CD14-positive monocyte (primary cell): ENCODE measurements at regions not wholly inside any gene's neighbourhood (a gene's known extent, or its start where the extent isn't known, plus 50 kb on each side); places are given as distances from the start of the nearest gene placed in this dataset.

Experiments
- DNase-seq, 3 donors: peaks; one replicate each; pipeline ENCODE4 v3.0.0-alpha.2; 2011 to 2022
- H2AFZ ChIP-seq: 2 replicates; pipeline ENCODE4 v1.6.0; 2012; ENCODE audit warnings: mild to moderate bottlenecking, low read depth, low read length, inconsistent platforms; ENCODE audit not compliant: insufficient read depth, poor library complexity, severe bottlenecking
- H3K27ac ChIP-seq, 2 donors: 1 replicate in 1 of 2; 2 replicates in 1 of 2; pipeline ENCODE4 v1.5.1; 2012 to 2013; ENCODE audit warnings: low read length in 2 of 2, control low read depth in 1 of 2, inconsistent platforms in 1 of 2, low read depth in 1 of 2, mild to moderate bottlenecking in 1 of 2
- H3K27me3 ChIP-seq, 2 donors: one replicate each; pipeline versions ENCODE4 v1.6.0 to v1.6.1; 2011 to 2013; ENCODE audit warnings: low read length in 2 of 2; ENCODE audit not compliant: control insufficient read depth in 2 of 2, insufficient read depth in 2 of 2
- H3K36me3 ChIP-seq, 2 donors: replicated peaks in 1 of 2; 1 replicate in 1 of 2; 2 replicates in 1 of 2; pipeline versions ENCODE4 v1.5.1 to v1.6.1; 2012 to 2013; ENCODE audit warnings: low read length in 2 of 2, control low read depth in 1 of 2, inconsistent platforms in 1 of 2, mild to moderate bottlenecking in 1 of 2; ENCODE audit not compliant: insufficient read depth in 2 of 2, control insufficient read depth in 1 of 2
- H3K4me1 ChIP-seq, 2 donors: 1 replicate in 1 of 2; 2 replicates in 1 of 2; pipeline versions ENCODE4 v1.5.1 to v1.6.1; 2012 to 2013; ENCODE audit warnings: low read length in 2 of 2, control low read depth in 1 of 2, inconsistent platforms in 1 of 2, mild to moderate bottlenecking in 1 of 2, moderate library complexity in 1 of 2; ENCODE audit not compliant: insufficient read depth in 2 of 2, control insufficient read depth in 1 of 2
- H3K4me2 ChIP-seq: replicated peaks from 2 replicates; pipeline ENCODE3; 2012; ENCODE audit warnings: low read length, moderate library complexity, mild to moderate bottlenecking; ENCODE audit not compliant: poor library complexity, severe bottlenecking; ENCODE audit errors: extremely low read depth
- H3K4me3 ChIP-seq, 3 experiments: fragments of 200-600 bp in 1 of 3; sonication (generic) in 1 of 3; replicated peaks in 1 of 3; 1 replicate in 2 of 3; 2 replicates in 1 of 3; pipeline ENCODE4 v1.5.1; 2011 to 2013; ENCODE audit warnings: low read length in 3 of 3, mild to moderate bottlenecking in 3 of 3, control low read depth in 2 of 3, low read depth in 2 of 3, inconsistent platforms in 1 of 3, moderate library complexity in 1 of 3
- H3K79me2 ChIP-seq: 2 replicates; pipeline ENCODE4 v1.6.0; 2012; ENCODE audit warnings: mild to moderate bottlenecking, control low read depth, inconsistent platforms, low read length, moderate library complexity; ENCODE audit not compliant: insufficient read depth
- H3K9ac ChIP-seq: 2 replicates; pipeline ENCODE4 v1.6.0; 2017; ENCODE audit warnings: low read length, mild to moderate bottlenecking; ENCODE audit not compliant: insufficient read depth, poor library complexity, severe bottlenecking
- H3K9me3 ChIP-seq, 2 donors: replicated peaks in 1 of 2; 1 replicate in 1 of 2; 2 replicates in 1 of 2; pipeline versions ENCODE4 v1.5.1 to v1.6.1; 2012 to 2013; ENCODE audit warnings: low read length in 2 of 2, control low read depth in 1 of 2; ENCODE audit not compliant: control insufficient read depth in 1 of 2, insufficient read depth in 1 of 2
- H4K20me1 ChIP-seq: 2 replicates; pipeline ENCODE4 v1.6.0; 2012; ENCODE audit warnings: mild to moderate bottlenecking, low read length, control low read depth, moderate library complexity; ENCODE audit not compliant: insufficient read depth
- H3K27ac Mint-ChIP-seq, 7 donors: one replicate each; pipeline ENCODE4 v1.8.0; 2020; ENCODE audit warnings: mild to moderate bottlenecking in 7 of 7, mixed read lengths in 7 of 7, moderate library complexity in 6 of 7, inconsistent platforms in 2 of 7
- H3K27me3 Mint-ChIP-seq, 3 donors: one replicate each; pipeline ENCODE4 v1.8.0; 2021 to 2022; ENCODE audit warnings: low read depth in 3 of 3, mild to moderate bottlenecking in 3 of 3, mixed read lengths in 3 of 3, moderate library complexity in 3 of 3, inconsistent platforms in 1 of 3
- H3K36me3 Mint-ChIP-seq, 2 donors: one replicate each; pipeline ENCODE4 v1.8.0; 2020; ENCODE audit warnings: mixed read lengths in 2 of 2, inconsistent platforms in 1 of 2, mild to moderate bottlenecking in 1 of 2
- H3K4me1 Mint-ChIP-seq: one replicate; pipeline ENCODE4 v1.8.0; 2020; ENCODE audit warnings: mild to moderate bottlenecking, mixed read lengths
- H3K4me3 Mint-ChIP-seq, 2 donors: one replicate each; pipeline ENCODE4 v1.8.0; 2020; ENCODE audit warnings: mild to moderate bottlenecking in 2 of 2, mixed read lengths in 2 of 2, moderate library complexity in 1 of 2
- H3K9me3 Mint-ChIP-seq, 7 donors: one replicate each; pipeline ENCODE4 v1.8.0; 2020 to 2022; ENCODE audit warnings: mixed read lengths in 7 of 7, mild to moderate bottlenecking in 6 of 7, moderate library complexity in 6 of 7, inconsistent platforms in 2 of 7
- WGBS: methylation state at CpG from one replicate; pipeline ENCODE4 v1.1.5; 2013; ENCODE audit warnings: missing lambda C conversion rate; ENCODE audit not compliant: insufficient coverage; 5-methylcytosine and 5-hydroxymethylcytosine counted together
- intact Hi-C, 2 donors: fragments of 100-400 bp; cut with micrococcal nuclease; formaldehyde crosslinking; loops; one replicate each; pipeline versions ENCODE4 v1.15.0 to v1.15.1; 2023
- TF ChIP-seq, protein P1 (sequence below): fragments of 200-600 bp; IDR thresholded peaks from one replicate; pipeline ENCODE4 v1.8.0; 2022; ENCODE audit warnings: antibody characterized with exemption, mild to moderate bottlenecking

DNA sequence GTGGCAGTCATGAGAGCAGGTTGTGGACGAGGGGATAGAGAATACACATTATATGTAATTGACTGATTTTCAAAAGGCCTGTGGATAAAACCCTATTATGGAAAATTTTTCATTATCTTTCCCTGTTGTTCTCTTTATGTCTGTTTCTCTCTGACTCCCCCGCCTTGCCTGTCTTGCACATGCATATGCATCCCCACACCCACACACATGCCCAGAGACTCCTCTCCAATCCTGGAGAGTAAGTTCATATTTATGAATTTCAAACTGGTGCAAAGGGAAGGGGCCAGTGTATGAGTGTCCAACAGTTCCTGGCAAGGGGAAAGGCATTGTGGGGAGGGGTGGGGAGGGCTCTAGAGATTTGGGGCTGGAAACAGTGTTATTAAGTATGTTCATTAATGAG, 60.8 kb upstream of the ARHGAP36 start:
- no peak overlapping the region for H3K4me2 ChIP-seq
- no peak overlapping the region for H3K4me3 ChIP-seq
- Mint-ChIP-seq H3K27ac (no peak overlapping the region), H3K4me3 (no peak overlapping the region), H3K9me3 (no peaks in the 10 kb centered on the region), H3K27me3 (peaks cover 0 to 7% (median 3%) of the 10 kb centered on the region in 3 donors), H3K4me1 (no peaks in the 10 kb centered on the region), H3K36me3 (no peaks in the 10 kb centered on the region)
- no peaks in the 10 kb centered on the region for H3K9me3 ChIP-seq
- H3K36me3 ChIP-seq: no peaks in the 10 kb centered on the region
- no peak overlapping the region for H3K9ac ChIP-seq
- intact Hi-C loops: no loop called here
- no peak overlapping the region for H3K27ac ChIP-seq
- H3K4me1 ChIP-seq: no peaks in the 10 kb centered on the region
- WGBS: no CpG with 5 or more reads among the region's 2 CpGs
- H3K27me3 ChIP-seq: peaks cover 0 to 2% of the 10 kb centered on the region in 2 donors
- DNase-seq: no peak
- no peaks in the 10 kb centered on the region for H3K79me2 ChIP-seq
- H4K20me1 ChIP-seq: no peaks in the 10 kb centered on the region
- no peak overlapping the region for H2AFZ ChIP-seq
- TF ChIP-seq, protein P1, sequence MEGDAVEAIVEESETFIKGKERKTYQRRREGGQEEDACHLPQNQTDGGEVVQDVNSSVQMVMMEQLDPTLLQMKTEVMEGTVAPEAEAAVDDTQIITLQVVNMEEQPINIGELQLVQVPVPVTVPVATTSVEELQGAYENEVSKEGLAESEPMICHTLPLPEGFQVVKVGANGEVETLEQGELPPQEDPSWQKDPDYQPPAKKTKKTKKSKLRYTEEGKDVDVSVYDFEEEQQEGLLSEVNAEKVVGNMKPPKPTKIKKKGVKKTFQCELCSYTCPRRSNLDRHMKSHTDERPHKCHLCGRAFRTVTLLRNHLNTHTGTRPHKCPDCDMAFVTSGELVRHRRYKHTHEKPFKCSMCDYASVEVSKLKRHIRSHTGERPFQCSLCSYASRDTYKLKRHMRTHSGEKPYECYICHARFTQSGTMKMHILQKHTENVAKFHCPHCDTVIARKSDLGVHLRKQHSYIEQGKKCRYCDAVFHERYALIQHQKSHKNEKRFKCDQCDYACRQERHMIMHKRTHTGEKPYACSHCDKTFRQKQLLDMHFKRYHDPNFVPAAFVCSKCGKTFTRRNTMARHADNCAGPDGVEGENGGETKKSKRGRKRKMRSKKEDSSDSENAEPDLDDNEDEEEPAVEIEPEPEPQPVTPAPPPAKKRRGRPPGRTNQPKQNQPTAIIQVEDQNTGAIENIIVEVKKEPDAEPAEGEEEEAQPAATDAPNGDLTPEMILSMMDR: no peak

DNA sequence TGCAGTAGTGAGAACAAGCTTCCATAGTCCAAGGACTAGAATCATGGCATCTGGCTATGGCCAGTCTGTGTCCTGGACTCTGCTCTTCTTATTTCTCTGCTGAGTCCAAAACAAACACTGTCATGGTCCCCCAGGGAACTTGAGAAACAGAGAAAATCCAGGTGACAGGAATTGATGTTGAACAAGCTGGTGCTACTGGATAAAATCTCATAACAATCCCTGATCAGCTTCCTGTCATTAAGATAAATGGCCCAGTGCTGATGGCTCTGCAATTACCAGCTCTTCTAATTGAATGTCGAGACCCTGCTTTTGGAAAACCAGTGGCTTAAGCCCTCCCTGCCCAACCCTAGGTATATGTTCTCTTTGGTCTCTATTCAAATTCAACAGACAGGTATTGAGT, 58.8 kb upstream of the ARHGAP36 start:
- no peaks in the 10 kb centered on the region for H3K36me3 Mint-ChIP-seq
- H3K9ac ChIP-seq: no peak overlapping the region
- intact Hi-C loops: no loop called here
- TF ChIP-seq, protein P1: no peak
- no peak for DNase-seq
- no peak overlapping the region for H3K4me3 Mint-ChIP-seq
- H3K9me3 Mint-ChIP-seq: no peaks in the 10 kb centered on the region
- H3K36me3 ChIP-seq: no peaks in the 10 kb centered on the region
- WGBS: no CpG with 5 or more reads among the region's 1 CpG
- H3K4me1 Mint-ChIP-seq: no peaks in the 10 kb centered on the region
- H4K20me1 ChIP-seq: no peaks in the 10 kb centered on the region
- H3K4me2 ChIP-seq: no peak overlapping the region
- no peaks in the 10 kb centered on the region for H3K9me3 ChIP-seq
- H3K27me3 ChIP-seq: peaks cover 0 to 2% of the 10 kb centered on the region in 2 donors
- peaks cover 0 to 9% (median 3%) of the 10 kb centered on the region in 3 donors for H3K27me3 Mint-ChIP-seq
- no peaks in the 10 kb centered on the region for H3K79me2 ChIP-seq
- H3K4me1 ChIP-seq: no peaks in the 10 kb centered on the region
- no peak overlapping the region for H3K27ac ChIP-seq
- no peak overlapping the region for H3K27ac Mint-ChIP-seq
- H2AFZ ChIP-seq: no peak overlapping the region
- no peak overlapping the region for H3K4me3 ChIP-seq
